22Rv1 (cell line): ENCODE measurements at regions not wholly inside any gene's neighbourhood (a gene's known extent, or its start where the extent isn't known, plus 50 kb on each side); places are given as distances from the start of the nearest gene placed in this dataset.

ENCODE experiments used
- ZFX ChIP-seq: fragments of 450-650 bp; IDR thresholded peaks from 2 replicates; pipeline ENCODE4 v1.6.1; 2017; ENCODE audit warnings: antibody characterized with exemption, borderline replicate concordance
- TF ChIP-seq, protein P1 (sequence below): fragments of 450-650 bp; IDR thresholded peaks from 2 replicates; pipeline ENCODE4 v1.5.1; 2017; ENCODE audit warnings: mild to moderate bottlenecking

DNA sequence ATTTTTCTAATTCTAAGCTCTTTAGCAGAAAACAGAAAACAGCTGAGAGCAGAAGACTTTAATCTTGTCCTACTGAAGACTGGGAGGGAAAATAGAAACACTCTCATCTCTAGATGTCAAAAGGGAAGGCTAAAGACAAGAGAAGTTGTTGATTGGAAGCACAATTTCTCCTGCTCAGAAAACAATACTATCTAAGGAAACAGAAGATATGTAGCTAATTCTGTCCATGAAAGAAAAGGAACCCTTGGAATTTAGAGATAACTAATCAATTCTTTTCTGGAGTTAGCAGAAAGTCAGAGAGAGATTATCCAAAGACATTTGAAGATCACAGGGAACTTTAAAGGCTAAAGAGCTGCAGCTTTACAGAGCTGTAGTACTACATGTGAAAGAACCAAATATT lies 126.2 kb downstream of the HSD17B3 start:
- TF ChIP-seq, protein P1, sequence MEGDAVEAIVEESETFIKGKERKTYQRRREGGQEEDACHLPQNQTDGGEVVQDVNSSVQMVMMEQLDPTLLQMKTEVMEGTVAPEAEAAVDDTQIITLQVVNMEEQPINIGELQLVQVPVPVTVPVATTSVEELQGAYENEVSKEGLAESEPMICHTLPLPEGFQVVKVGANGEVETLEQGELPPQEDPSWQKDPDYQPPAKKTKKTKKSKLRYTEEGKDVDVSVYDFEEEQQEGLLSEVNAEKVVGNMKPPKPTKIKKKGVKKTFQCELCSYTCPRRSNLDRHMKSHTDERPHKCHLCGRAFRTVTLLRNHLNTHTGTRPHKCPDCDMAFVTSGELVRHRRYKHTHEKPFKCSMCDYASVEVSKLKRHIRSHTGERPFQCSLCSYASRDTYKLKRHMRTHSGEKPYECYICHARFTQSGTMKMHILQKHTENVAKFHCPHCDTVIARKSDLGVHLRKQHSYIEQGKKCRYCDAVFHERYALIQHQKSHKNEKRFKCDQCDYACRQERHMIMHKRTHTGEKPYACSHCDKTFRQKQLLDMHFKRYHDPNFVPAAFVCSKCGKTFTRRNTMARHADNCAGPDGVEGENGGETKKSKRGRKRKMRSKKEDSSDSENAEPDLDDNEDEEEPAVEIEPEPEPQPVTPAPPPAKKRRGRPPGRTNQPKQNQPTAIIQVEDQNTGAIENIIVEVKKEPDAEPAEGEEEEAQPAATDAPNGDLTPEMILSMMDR, result no peak
- no peak for TF ChIP-seq ZFX
